ENCODE measurements at regions not wholly inside any gene's neighbourhood (a gene's known extent, or its start where the extent isn't known, plus 50 kb on each side); places are given as distances from the start of the nearest gene placed in this dataset.
A peak's percentile ranks its signal among the peaks of the same experiment; 100 is the strongest.

DNA sequence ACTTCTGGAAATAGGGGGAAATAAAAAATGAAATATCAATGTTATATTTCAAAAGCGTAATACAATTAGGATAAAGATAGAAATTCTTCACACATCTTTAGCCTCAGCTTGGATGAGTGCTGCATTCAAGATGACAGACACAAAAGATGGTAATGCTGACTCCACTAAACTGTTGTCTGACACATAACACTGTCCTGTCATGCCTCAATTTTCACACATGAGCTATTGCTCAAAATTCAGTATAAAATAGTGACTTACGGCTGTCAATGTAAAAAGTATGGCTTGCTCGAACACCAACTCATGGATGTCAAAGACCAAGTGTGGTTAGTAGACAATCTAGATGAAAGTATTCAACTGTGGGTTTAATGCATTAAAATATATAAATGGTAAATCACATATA, 94.5 kb downstream of the KLF12 start:
- Mint-ChIP-seq H3K4me1 (ENCODE audit: low read depth) (peaks cover 93% of the 10 kb centered on the region), H3K9me3 (no peaks in the 10 kb centered on the region), H3K36me3 (ENCODE audit: low read depth) (peaks cover 41% of the 10 kb centered on the region), H3K27ac (peak overlapping the region; percentile 38), H3K4me3 (no peak overlapping the region), H3K27me3 (no peaks in the 10 kb centered on the region)
- Histone ChIP-seq H3K4me1 (ENCODE audit: insufficient read depth, low read length) (peaks cover 22% of the 10 kb centered on the region), H3K4me3 (ENCODE audit: low read length) (no peak overlapping the region), H3K27me3 (ENCODE audit: control insufficient read depth in 1 of 2, insufficient read depth in 2 of 2, low read length in 2 of 2) (no peaks in the 10 kb centered on the region), H3K36me3 (ENCODE audit: insufficient read depth, low read length) (no peaks in the 10 kb centered on the region), H3K27ac (ENCODE audit: low read depth in 1 of 2, low read length in 2 of 2) (no peak overlapping the region), H3K9me3 (ENCODE audit: control insufficient read depth in 1 of 2, insufficient read depth in 1 of 2, low read length in 2 of 2) (no peaks in the 10 kb centered on the region)
- TF ChIP-seq, protein P1, sequence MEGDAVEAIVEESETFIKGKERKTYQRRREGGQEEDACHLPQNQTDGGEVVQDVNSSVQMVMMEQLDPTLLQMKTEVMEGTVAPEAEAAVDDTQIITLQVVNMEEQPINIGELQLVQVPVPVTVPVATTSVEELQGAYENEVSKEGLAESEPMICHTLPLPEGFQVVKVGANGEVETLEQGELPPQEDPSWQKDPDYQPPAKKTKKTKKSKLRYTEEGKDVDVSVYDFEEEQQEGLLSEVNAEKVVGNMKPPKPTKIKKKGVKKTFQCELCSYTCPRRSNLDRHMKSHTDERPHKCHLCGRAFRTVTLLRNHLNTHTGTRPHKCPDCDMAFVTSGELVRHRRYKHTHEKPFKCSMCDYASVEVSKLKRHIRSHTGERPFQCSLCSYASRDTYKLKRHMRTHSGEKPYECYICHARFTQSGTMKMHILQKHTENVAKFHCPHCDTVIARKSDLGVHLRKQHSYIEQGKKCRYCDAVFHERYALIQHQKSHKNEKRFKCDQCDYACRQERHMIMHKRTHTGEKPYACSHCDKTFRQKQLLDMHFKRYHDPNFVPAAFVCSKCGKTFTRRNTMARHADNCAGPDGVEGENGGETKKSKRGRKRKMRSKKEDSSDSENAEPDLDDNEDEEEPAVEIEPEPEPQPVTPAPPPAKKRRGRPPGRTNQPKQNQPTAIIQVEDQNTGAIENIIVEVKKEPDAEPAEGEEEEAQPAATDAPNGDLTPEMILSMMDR (IDR thresholded peaks at IDR 0.05) = no peak
- ChIA-PET CTCF (no interaction called here), POLR2A (interaction anchor here (1.2 to 1.5 kb wide), 2 partner anchors 9 to 12 kb away, joined by 3 to 6 read pairs; no protein-coding TSS in a partner anchor)
- ATAC-seq (ENCODE audit: poor library complexity) (no peak), DNase-seq (no peak)
- intact Hi-C loops (cut with DNase I, micrococcal nuclease) = no loop called here

DNA sequence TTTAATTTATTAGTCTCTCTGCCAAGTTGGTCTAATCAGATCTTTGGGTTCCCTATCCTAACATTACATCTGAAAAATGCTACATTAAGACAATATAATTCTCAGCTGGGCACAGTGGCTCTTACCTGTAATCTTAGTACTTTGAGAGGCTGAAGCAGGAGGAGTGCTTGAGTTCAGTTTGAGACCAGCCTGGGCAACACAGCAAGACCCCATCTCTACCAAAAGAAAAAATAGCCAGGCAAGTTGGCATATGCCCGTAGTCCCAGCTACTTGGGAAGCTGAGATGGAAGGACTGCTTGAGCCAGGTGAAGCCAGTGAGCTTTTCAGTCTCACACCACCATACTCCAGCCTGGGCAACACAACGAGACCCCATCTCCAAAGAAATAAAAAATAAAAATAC, 95.0 kb downstream of the KLF12 start:
- Histone ChIP-seq H3K4me3 (ENCODE audit: low read length) (no peak overlapping the region), H3K36me3 (ENCODE audit: insufficient read depth, low read length) (no peaks in the 10 kb centered on the region), H3K27me3 (ENCODE audit: control insufficient read depth in 1 of 2, insufficient read depth in 2 of 2, low read length in 2 of 2) (no peaks in the 10 kb centered on the region), H3K4me1 (ENCODE audit: insufficient read depth, low read length) (peaks cover 22% of the 10 kb centered on the region), H3K9me3 (ENCODE audit: control insufficient read depth in 1 of 2, insufficient read depth in 1 of 2, low read length in 2 of 2) (no peaks in the 10 kb centered on the region), H3K27ac (ENCODE audit: low read depth in 1 of 2, low read length in 2 of 2) (no peak overlapping the region)
- DNase-seq (no peak), ATAC-seq (ENCODE audit: poor library complexity) (no peak)
- no peak overlapping the region for H3K27ac Mint-ChIP-seq
- intact Hi-C loops (cut with DNase I, micrococcal nuclease) = no loop called here
- TF ChIP-seq, protein P1 (IDR thresholded peaks at IDR 0.05) = no peak
- H3K9me3 Mint-ChIP-seq = no peaks in the 10 kb centered on the region
- POLR2A ChIA-PET = interaction anchor here (0.7 to 1.5 kb wide), 4 partner anchors 9 to 835 kb away, joined by 3 to 6 read pairs (median 4); no protein-coding TSS in a partner anchor
- H3K36me3 Mint-ChIP-seq (ENCODE audit: low read depth) = peaks cover 37% of the 10 kb centered on the region
- no peak overlapping the region for H3K4me3 Mint-ChIP-seq
- CTCF ChIA-PET = no interaction called here
- no peaks in the 10 kb centered on the region for H3K27me3 Mint-ChIP-seq
- H3K4me1 Mint-ChIP-seq (ENCODE audit: low read depth) = peaks cover 92% of the 10 kb centered on the region

DNA sequence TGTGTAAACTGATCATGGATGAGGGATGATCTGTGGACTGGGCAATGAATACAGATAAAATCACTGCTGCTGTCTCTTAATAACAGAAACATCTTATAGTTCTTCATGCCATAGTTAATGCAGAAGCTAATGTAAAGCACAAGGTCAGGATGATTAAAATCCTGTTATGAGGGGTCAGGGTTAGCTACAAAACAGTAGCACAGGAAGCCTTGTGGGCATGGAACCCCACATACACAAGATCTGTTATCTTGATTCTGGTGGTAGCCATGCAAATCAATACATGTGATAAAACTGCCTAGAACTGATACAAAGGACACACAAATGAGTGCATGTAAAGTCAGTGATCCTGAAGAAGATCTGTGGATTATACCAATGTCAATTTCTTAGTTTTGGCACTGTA, 96.4 kb downstream of the KLF12 start:
- DNase-seq (peak in 1 of 14 experiments; percentile 25), ATAC-seq (ENCODE audit: poor library complexity) (no peak)
- ChIA-PET POLR2A (interaction anchor here (1.0 to 1.3 kb wide), 2 partner anchors 13 to 52 kb away, joined by 3 to 5 read pairs; no protein-coding TSS in a partner anchor), CTCF (no interaction called here)
- Histone ChIP-seq H3K27me3 (ENCODE audit: control insufficient read depth in 1 of 2, insufficient read depth in 2 of 2, low read length in 2 of 2) (no peaks in the 10 kb centered on the region), H3K27ac (ENCODE audit: low read depth in 1 of 2, low read length in 2 of 2) (no peak overlapping the region), H3K4me1 (ENCODE audit: insufficient read depth, low read length) (peaks cover 22% of the 10 kb centered on the region), H3K4me3 (ENCODE audit: low read length) (no peak overlapping the region), H3K9me3 (ENCODE audit: control insufficient read depth in 1 of 2, insufficient read depth in 1 of 2, low read length in 2 of 2) (no peaks in the 10 kb centered on the region), H3K36me3 (ENCODE audit: insufficient read depth, low read length) (no peaks in the 10 kb centered on the region)
- H3K36me3 Mint-ChIP-seq (ENCODE audit: low read depth) = peaks cover 34% of the 10 kb centered on the region
- H3K9me3 Mint-ChIP-seq = no peaks in the 10 kb centered on the region
- TF ChIP-seq, protein P1 (IDR thresholded peaks at IDR 0.05) = no peak
- intact Hi-C loops (cut with DNase I, micrococcal nuclease) = no loop called here
- no peaks in the 10 kb centered on the region for H3K27me3 Mint-ChIP-seq
- H3K4me3 Mint-ChIP-seq = peak overlapping the region; percentile 8
- peak overlapping the region; percentile 62 for H3K27ac Mint-ChIP-seq
- peaks cover 88% of the 10 kb centered on the region for H3K4me1 Mint-ChIP-seq (ENCODE audit: low read depth)
